Stimulated activated CD4-positive, alpha-beta T cell treated with anti-CD3 and anti-CD28 coated beads, Interleukin-15, amount 100 ng/mL, for 48 hours (primary cell): ENCODE measurements at regions not wholly inside any gene's neighbourhood (a gene's known extent, or its start where the extent isn't known, plus 50 kb on each side); places are given as distances from the start of the nearest gene placed in this dataset.
"Not testable (repeated sequence)": the region's sequence is repeated elsewhere in the genome, so short reads cannot be mapped to it uniquely, and the experiment has no call there.

Source experiments
- DNase-seq, 2 donors: peaks; one replicate each; pipeline ENCODE4 v3.0.0-alpha.2; 2020; ENCODE audit warnings: low read depth in 2 of 2

- not testable (repeated sequence) for DNase-seq
Measured at GRCh38 chr14:105734241-105734640, 207.9 kb downstream of the TMEM121 start.

DNA sequence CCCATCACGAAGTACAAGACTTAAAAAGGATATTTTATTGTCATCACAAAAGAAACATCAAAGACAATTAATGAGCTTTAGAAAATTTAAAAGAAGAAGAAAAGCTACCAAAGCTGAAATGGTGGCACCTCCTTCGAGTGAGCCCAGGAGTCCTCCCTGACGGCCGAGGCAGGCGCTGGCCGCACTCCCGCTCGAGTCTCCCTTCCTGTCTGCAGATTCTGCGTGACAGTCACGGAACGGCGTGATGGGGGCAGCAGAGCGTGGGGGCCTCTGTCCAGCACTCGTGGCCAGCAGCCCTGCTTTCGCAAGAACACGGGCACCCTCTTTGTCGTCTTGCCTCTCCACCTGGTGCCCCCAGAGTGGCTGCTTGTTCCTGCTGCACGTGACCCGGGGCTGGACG lies 209.9 kb downstream of the TMEM121 start:
- not testable (repeated sequence) for DNase-seq

GRCh38 chr14:105737504-105738246 lies 211.3 kb downstream of the TMEM121 start:
- DNase-seq = no peak

DNA sequence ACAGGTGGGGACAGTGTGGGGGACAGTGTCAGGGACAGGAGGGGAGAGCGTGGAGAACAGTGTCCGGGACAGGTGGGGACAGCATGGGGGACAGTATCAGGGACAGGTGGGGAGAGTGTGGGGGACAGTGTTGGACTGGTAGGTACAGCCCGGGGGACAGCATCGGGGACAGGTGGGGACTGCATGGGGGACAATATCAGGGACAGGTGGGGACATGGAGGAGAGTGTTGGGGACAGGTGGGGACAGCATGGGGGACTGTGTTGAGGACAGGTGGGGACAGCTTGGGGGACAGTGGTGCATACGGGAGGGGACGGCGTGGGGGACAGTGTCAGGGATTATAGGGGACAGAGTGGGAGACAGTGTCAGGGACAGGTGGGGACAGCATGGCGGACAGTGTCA lies 212.3 kb downstream of the TMEM121 start:
- no peak for DNase-seq

DNA sequence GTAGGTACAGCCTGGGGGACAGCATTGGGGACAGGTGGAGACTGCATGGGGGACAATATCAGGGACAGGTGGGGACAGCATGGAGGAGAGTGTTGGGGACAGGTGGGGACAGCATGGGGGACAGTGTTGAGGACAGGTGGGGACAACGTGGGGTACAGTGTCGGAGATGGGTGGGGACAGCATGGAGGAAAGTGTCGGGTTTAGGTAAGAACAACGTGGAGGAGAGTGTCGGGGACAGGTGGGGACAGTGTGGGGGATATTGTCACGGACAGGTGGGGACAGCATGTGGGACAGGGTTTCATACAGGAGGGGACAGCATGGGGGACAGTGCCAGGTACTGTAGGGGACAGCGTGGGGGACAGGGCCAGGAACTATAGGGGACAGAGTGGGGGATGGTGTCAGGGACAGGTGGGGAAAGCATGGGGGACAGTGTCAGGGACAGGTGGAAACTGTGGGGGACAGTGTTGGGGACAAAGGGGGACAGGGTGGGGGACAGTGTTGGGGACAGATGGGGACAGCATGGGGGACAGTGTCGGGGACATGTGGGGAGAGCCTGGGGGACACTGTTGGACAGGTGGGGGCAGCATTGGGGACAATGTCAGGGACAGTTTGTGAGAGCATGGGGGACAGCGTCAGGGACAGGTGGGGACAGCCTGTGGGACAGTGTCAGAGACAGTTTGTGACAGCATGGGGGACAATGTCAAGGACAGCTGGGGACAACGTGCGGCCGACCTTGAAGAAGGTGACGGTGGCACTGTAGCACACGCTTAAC lies 213.1 kb downstream of the TMEM121 start:
- DNase-seq = no peak

GRCh38 chr14:105740272-105740671 lies 213.9 kb downstream of the TMEM121 start:
- DNase-seq = not testable (repeated sequence)

DNA sequence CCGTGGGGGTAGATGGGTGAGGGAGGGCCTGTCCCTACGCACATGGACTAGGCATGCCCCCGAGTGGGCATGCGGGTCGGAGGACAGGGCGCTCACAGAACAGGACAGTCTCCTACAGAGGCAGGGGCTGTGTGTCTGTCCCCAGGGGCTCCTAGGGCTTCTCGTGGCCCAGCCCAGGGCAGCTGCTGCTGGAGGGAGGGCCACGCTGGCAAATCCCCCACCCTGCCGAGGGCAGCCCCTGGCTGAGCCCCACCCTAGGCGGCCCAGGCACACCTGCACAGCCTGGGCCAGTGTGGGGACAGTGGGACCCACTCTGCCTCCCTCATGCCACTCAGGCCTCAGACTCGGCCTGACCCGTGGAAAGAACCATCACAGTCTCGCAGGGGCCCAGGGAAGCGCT lies 214.6 kb downstream of the TMEM121 start:
- not testable (repeated sequence) for DNase-seq

- not testable (repeated sequence) for DNase-seq
Measured at GRCh38 chr14:105741707-105742530, 215.5 kb downstream of the TMEM121 start.

GRCh38 chr14:105742531-105742848 lies 216.1 kb downstream of the TMEM121 start:
- DNase-seq = no peak

DNA sequence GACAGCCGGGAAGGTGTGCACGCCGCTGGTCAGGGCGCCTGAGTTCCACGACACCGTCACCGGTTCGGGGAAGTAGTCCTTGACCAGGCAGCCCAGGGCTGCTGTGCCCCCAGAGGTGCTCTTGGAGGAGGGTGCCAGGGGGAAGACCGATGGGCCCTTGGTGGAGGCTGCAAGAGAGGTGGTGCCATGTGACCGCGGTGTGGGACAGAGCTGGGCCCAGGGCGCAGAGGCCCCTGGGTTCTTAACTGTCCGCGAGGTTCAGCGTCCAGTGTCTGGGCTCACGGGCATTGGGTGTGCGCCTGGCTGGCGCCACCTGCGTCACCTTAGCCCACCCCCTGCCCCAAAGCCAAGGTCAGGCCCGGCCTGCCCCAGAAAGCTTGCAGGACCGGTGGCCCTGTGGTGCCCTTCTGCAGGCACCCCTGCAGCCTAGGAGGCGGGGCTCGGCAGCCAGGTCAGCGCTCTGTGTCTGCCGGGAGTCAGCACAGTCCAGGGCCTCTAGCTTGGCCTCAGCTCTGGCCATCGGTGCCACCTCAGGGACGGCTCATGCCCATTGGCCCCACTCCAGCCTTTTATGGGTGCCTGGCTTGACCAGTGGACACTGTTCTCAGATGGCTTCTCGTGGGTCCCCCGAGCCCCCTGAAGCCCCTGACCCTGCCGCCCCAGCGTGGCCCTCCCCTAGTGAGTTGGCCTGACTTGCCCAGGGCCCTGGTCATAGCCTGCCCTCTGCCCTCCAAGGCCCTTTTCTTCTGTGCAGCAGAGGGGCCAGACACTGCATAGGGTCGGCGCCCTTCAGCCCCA lies 216.7 kb downstream of the TMEM121 start:
- DNase-seq = not testable (repeated sequence)

- DNase-seq = not testable (repeated sequence)
Measured at GRCh38 chr14:105744213-105744787, 217.9 kb downstream of the TMEM121 start.

- no peak for DNase-seq
Measured at GRCh38 chr14:105745433-105746123, 219.2 kb downstream of the TMEM121 start.

DNA sequence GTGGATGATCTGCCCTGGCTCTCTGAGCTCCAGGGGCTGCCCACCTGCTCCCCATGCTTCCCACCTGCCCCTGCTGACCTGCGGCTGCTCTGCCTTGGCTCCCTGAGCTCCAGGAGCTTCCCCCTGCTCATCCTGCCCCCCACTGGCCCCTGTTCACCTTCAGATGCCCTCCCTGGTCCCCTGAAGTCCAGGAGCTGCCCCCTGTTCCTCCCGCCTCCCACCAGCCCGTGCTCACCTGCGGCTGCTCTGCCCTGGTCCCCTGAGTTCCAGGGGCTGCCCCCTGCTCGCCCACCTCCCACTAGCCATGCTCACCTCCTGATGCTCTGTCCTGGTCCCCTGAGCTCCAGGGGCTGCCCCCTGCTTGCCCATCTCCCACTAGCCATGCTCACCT lies 219.7 kb downstream of the TMEM121 start:
- no peak for DNase-seq

- DNase-seq = not testable (repeated sequence)
Measured at GRCh38 chr14:105746800-105747502, 220.6 kb downstream of the TMEM121 start.

DNA sequence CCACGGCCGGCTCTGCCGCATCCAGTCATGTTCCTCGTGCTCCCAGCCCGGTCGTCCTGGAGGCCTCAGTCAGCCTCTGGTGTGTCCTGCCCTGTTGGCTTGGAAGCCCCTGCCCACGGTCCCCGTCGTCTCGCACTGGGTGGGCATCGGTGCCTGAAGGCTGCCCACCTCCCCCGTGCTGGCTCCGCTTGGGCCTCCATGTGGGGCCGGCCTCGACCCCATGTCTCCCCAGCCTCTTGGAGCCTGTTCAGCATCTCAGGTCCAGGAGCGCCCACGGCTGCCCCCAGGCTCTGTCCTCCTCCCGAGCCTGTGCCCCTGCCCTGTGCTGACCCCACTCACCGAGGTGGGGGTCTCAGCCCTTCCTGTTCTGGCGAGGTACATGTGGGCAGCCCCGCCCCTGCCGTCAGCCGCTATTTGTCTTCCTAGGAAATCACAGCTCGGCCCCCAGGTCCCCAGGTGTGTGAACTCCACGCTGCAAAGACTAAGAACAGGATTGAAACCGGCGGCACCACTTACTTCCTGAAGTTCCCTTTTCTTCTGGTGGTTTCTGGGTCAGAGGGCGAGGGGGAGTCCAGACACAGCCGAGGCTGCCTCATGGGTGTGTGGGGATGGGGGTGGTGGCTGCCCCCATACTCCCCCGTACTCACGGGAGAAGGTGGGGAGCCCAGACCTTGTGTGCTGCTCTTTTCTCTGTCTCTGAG lies 221.3 kb downstream of the TMEM121 start:
- not testable (repeated sequence) for DNase-seq

- no peak for DNase-seq
Measured at GRCh38 chr14:105748204-105748578, 221.8 kb downstream of the TMEM121 start.

- DNase-seq = not testable (repeated sequence)
Measured at GRCh38 chr14:105748710-105749109, 222.3 kb downstream of the TMEM121 start.

DNA sequence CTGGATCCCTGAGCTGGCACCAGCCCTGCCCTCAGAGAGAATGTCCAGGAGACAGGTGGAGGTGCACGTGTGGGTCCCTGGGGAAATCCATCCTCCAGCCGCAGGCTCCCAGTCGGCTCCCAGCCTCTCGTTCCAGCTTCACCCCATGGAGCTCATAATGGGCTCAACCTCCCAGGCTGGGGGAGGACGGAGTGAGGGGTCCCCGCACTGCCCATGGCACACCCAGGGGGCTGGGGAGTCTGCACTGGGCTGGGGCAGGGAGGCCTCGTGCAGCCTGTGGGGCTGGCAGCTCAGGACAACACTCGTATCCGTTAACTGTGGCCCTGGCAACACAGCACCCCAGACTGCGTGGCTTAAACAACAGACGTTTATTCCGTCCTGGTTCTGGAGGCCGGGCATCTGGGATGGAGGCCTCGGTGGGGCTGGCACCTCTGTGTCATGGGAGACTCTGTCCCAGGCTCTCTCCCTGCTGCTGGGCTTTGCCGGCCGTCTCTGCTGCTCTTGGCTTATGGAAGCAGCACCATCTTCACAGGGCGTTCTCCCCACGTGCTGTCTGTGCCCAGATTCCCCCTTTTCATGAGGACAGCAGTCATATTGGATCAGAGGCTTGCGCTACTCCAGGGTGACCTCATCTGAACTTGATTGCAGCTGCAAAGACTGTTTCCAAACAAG lies 223.6 kb downstream of the TMEM121 start:
- DNase-seq = not testable (repeated sequence)

- not testable (repeated sequence) for DNase-seq
Measured at GRCh38 chr14:105751291-105751751, 224.9 kb downstream of the TMEM121 start.
